A549 (cell line): ENCODE measurements at regions not wholly inside any gene's neighbourhood (a gene's known extent, or its start where the extent isn't known, plus 50 kb on each side); places are given as distances from the start of the nearest gene placed in this dataset.
"Not testable (repeated sequence)": the region's sequence is repeated elsewhere in the genome, so short reads cannot be mapped to it uniquely, and the experiment has no call there.

Source experiments
- ATAC-seq, 2 experiments: fragments of 200-7000 bp in 1 of 2; fragments of >200 bp in 1 of 2; cut with Nextera tagmentation in 1 of 2; cut with Tn5 transposase in 1 of 2; 3 replicates each; pipeline versions ENCODE4 v1.8.0 to v1.9.1; 2018 to 2020; ENCODE audit warnings: mild to moderate bottlenecking in 1 of 2, moderate library complexity in 1 of 2
- CTCF ChIA-PET: fragments of 300-600 bp; sonication (Branson Sonifier 250); formaldehyde crosslinking; extraction: SDS; loops from one replicate; lab custom pipeline; 2021; ENCODE audit warnings: antibody characterized with exemption, inconsistent platforms; lab: Yijun Ruan, JAX
- POLR2A ChIA-PET: fragments of 350-600 bp; formaldehyde crosslinking; extraction: SDS; loops from one replicate; lab custom pipeline; 2021; ENCODE audit warnings: antibody characterized with exemption, inconsistent platforms; lab: Yijun Ruan, JAX
- DNase-seq, 2 experiments: peaks; one replicate each; pipeline versions ENCODE4 v3.0.0 to v3.0.0-alpha.2; 2011 to 2016; ENCODE audit warnings: low read depth in 1 of 2, low spot score in 1 of 2
- FAIRE-seq: peaks from 2 replicates; lab custom pipeline; 2011; peaks lifted over from hg19 to GRCh38; lab: Jason Lieb, UNC
- H3K27ac ChIP-seq, 2 experiments: fragments of >200 bp; sonication (Bioruptor Twin); formaldehyde crosslinking; 3 replicates each; pipeline ENCODE4 v1.5.1; 2016 to 2017
- H3K4me1 ChIP-seq: fragments of >200 bp; sonication (Bioruptor Twin); formaldehyde crosslinking; 3 replicates; pipeline ENCODE4 v1.6.1; 2016
- H3K4me2 ChIP-seq: fragments of >200 bp; sonication (Bioruptor Twin); formaldehyde crosslinking; 3 replicates; pipeline ENCODE4 v1.6.1; 2016
- H3K4me3 ChIP-seq: fragments of >200 bp; sonication (Bioruptor Twin); formaldehyde crosslinking; 3 replicates; pipeline ENCODE4 v1.5.1; 2016
- H3K9me3 ChIP-seq: fragments of >200 bp; sonication (Bioruptor Twin); formaldehyde crosslinking; 3 replicates; pipeline ENCODE4 v1.6.1; 2016
- EHMT2 ChIP-seq: fragments of 200-600 bp; sonication (generic); IDR thresholded peaks from 2 replicates; pipeline ENCODE4 v1.6.1; 2016; ENCODE audit warnings: antibody characterized with exemption, low read depth, mild to moderate bottlenecking, moderate library complexity
- EP300 ChIP-seq, 2 experiments: fragments of >200 bp; sonication (Bioruptor Twin); formaldehyde crosslinking; IDR thresholded peaks; 2 replicates in 1 of 2; 3 replicates in 1 of 2; pipeline ENCODE4 v1.6.1; 2016 to 2017
- FOSB ChIP-seq: fragments of 250-450 bp; sonication (Bioruptor Pico); IDR thresholded peaks from 2 replicates; pipeline ENCODE4 v1.5.0; 2020; ENCODE audit warnings: mild to moderate bottlenecking, moderate library complexity
- FOXS1 ChIP-seq: fragments of 250-450 bp; sonication (Bioruptor Pico); IDR thresholded peaks from 2 replicates; pipeline ENCODE4 v1.5.0; 2020; ENCODE audit warnings: mild to moderate bottlenecking, moderate library complexity
- HEYL ChIP-seq: fragments of 250-450 bp; sonication (Bioruptor Pico); IDR thresholded peaks from 2 replicates; pipeline ENCODE4 v1.8.0; 2021; ENCODE audit warnings: mild to moderate bottlenecking, moderate library complexity
- HOXA7 ChIP-seq: fragments of 250-450 bp; sonication (Bioruptor Pico); IDR thresholded peaks from 2 replicates; pipeline ENCODE4 v1.5.0; 2020; ENCODE audit warnings: mild to moderate bottlenecking, moderate library complexity
- JUN ChIP-seq, 2 experiments: fragments of >200 bp; sonication (Bioruptor Twin); formaldehyde crosslinking; IDR thresholded peaks; 2 replicates in 1 of 2; 3 replicates in 1 of 2; pipeline ENCODE4 v1.6.1; 2016 to 2017
- KDM1A ChIP-seq: fragments of 200-600 bp; sonication (generic); IDR thresholded peaks from 2 replicates; pipeline ENCODE4 v1.6.1; 2016; ENCODE audit warnings: low read depth, mild to moderate bottlenecking
- MAFK ChIP-seq: fragments of 450-650 bp; IDR thresholded peaks from 2 replicates; pipeline ENCODE4 v1.6.1; 2014; ENCODE audit not compliant: partially characterized antibody
- PHF8 ChIP-seq: fragments of 200-600 bp; sonication (generic); IDR thresholded peaks from 2 replicates; pipeline ENCODE4 v1.6.1; 2016; ENCODE audit warnings: low read depth, mild to moderate bottlenecking, antibody characterized with exemption, moderate library complexity, borderline replicate concordance
- RAD21 ChIP-seq, 2 experiments: fragments of >200 bp in 1 of 2; sonication (Bioruptor Twin) in 1 of 2; formaldehyde crosslinking in 1 of 2; IDR thresholded peaks in 1 of 2; conservative IDR thresholded peaks in 1 of 2; 2 replicates in 1 of 2; 3 replicates in 1 of 2; pipeline ENCODE4 v1.6.1; 2012 to 2018; ENCODE audit warnings: inconsistent platforms in 1 of 2
- RARB ChIP-seq: fragments of 250-450 bp; sonication (Bioruptor Pico); IDR thresholded peaks from 2 replicates; pipeline ENCODE4 v1.8.0; 2021; ENCODE audit warnings: mild to moderate bottlenecking, moderate library complexity
- RCOR1 ChIP-seq: fragments of 150-350 bp; IDR thresholded peaks from 2 replicates; pipeline ENCODE4 v1.6.1; 2014; ENCODE audit warnings: antibody characterized with exemption, low read length, low read depth
- RNF2 ChIP-seq: fragments of 200-600 bp; sonication (generic); IDR thresholded peaks from 2 replicates; pipeline ENCODE4 v1.6.1; 2016; ENCODE audit warnings: low read depth, mild to moderate bottlenecking, antibody characterized with exemption, moderate library complexity, borderline replicate concordance
- SMC3 ChIP-seq: fragments of >200 bp; sonication (Bioruptor Twin); formaldehyde crosslinking; IDR thresholded peaks from 3 replicates; pipeline ENCODE4 v1.6.1; 2018; ENCODE audit warnings: inconsistent platforms
- TFCP2L1 ChIP-seq: fragments of 250-450 bp; sonication (Bioruptor Pico); IDR thresholded peaks from 2 replicates; pipeline ENCODE4 v1.5.0; 2021; ENCODE audit warnings: mild to moderate bottlenecking
- TP53 ChIP-seq: fragments of 250-450 bp; sonication (Bioruptor Pico); IDR thresholded peaks from 2 replicates; pipeline ENCODE4 v1.5.0; 2021; ENCODE audit warnings: mild to moderate bottlenecking, moderate library complexity
- ZFP36 ChIP-seq: fragments of 450-650 bp; IDR thresholded peaks from 2 replicates; pipeline ENCODE4 v1.6.1; 2014; ENCODE audit warnings: borderline replicate concordance; ENCODE audit not compliant: partially characterized antibody
- WGBS: methylation state at CpG from one replicate; pipeline ENCODE4 v1.1.6; 2017; ENCODE audit errors: missing lambda C conversion rate; 5-methylcytosine and 5-hydroxymethylcytosine counted together
- TF ChIP-seq, protein P1 (sequence below): IDR thresholded peaks from 2 replicates; pipeline ENCODE4 v1.6.1; 2012; ENCODE audit warnings: low read depth, borderline replicate concordance
- TF ChIP-seq, protein P2 (sequence below): fragments of >200 bp; sonication (Bioruptor Twin); formaldehyde crosslinking; IDR thresholded peaks from 3 replicates; pipeline ENCODE4 v1.6.1; 2016

DNA sequence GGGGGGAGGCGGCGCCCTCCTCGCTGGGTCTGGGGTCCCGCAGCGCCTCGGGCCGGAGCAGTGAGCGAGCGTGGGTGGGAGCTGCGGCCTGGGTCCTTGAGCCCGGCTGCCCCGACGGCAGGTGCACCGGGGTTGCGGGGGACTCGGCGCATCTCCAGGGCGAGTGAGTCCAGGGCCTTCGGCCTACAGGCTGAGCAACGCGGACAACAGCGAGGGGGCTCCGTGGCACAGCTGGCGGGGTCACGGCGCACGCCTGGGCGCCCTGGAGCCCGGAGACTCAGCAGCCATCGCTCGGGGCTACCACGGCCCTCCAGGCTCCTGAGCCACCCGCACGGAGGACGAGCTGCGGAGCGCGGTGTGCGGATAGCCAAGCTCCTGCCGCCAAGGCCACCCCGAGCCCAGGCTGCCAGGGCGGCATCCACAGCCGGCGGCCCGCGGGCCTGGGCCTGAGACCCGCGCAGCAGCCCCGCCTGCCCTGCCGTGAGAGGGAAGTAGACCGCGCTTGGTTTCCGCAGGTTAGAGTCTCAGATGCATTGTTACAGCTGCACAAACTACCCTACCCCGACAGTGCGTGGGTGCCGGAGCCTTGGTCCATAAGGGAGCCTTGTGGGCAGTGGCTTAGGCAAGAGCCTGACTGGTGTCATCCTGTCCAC, 253.9 kb upstream of the SGCG start:
- ChIA-PET CTCF (no interaction called here), POLR2A (no interaction called here)
- no peak overlapping the region for H3K4me2 ChIP-seq
- FAIRE-seq: no peak
- no peak overlapping the region for H3K27ac ChIP-seq
- no peak overlapping the region for H3K4me3 ChIP-seq
- no peak for DNase-seq
- no peaks in the 10 kb centered on the region for H3K9me3 ChIP-seq
- H3K4me1 ChIP-seq: no peaks in the 10 kb centered on the region
- no peak for TF ChIP-seq RAD21 (conservative IDR thresholded peaks at IDR 0.05 in 1 of 2, IDR thresholded peaks at IDR 0.05 in 1 of 2)
- TF ChIP-seq, protein P1, sequence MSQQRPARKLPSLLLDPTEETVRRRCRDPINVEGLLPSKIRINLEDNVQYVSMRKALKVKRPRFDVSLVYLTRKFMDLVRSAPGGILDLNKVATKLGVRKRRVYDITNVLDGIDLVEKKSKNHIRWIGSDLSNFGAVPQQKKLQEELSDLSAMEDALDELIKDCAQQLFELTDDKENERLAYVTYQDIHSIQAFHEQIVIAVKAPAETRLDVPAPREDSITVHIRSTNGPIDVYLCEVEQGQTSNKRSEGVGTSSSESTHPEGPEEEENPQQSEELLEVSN: no peak
- WGBS: 91% methylated on average over 15 of the region's 56 CpGs
- no peak for ATAC-seq

DNA sequence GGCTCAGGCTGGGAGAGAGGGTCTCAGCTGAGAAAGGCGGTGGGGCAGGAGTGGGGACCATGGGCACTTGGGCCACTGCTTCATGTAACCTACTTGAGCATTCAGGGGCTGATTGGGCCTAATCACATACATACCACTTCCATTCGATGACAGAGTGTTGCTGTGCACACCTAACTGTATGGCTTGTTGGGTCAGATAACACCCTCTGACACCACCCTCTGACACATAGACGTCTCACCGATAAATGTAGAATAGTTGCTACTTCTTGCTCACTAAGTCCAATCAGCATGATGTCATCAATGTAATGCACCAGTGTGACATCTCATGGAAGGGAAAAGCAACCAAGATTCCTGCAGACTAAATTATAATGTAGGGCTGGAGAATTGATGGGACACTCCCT, 252.9 kb upstream of the SGCG start:
- H3K9me3 ChIP-seq, FAIRE-seq, H3K4me2 ChIP-seq, DNase-seq, ATAC-seq, H3K4me1 ChIP-seq, POLR2A ChIA-PET, CTCF ChIA-PET, H3K4me3 ChIP-seq, H3K27ac ChIP-seq: not testable (repeated sequence)
- 62% methylated on average over 3 of the region's 4 CpGs for WGBS

DNA sequence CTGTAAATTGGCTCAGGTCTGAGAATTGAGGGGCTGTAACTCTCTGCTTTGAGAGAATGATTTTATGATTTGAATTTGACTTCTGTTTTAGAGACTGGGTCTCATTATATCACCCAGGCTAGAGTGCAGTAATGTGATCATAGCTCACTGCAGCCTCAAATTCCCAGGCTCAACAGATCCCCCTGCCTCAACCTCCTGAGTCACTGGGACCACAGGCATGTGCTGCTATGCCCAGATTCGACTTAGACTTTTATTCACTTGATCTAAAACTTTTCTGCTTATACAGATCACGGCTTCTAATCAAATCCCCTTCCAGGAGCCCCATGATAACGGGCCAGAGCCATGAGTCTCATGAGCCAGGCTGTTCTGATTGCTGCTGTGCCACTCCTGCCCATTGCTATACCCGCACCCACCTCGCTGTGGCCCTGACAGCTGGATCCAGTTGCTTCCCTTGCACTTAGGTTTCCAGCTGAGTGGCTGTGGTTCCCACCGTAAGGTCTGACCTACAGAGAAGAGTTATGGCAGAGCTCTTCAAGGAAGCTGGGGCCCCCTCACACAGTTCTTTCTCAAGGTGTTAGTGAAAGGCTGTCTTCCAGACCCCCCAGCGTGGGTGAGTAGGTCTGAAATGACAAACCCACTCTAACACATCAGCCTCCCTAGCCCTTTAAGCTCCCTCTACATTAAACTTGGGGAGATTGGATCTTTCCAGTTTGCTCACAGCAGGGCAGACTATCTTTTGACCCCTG, 251.2 kb upstream of the SGCG start:
- H3K9me3 ChIP-seq: no peaks in the 10 kb centered on the region
- no peak overlapping the region for H3K4me3 ChIP-seq
- 18% methylated on average over 7 of the region's 7 CpGs for WGBS
- CTCF ChIA-PET: no interaction called here
- no peaks in the 10 kb centered on the region for H3K4me1 ChIP-seq
- H3K27ac ChIP-seq: no peak overlapping the region
- FAIRE-seq: no peak
- TF ChIP-seq ZFP36 (no peak), HEYL (CRISPR knock-in tag) (no peak), RAD21 (conservative IDR thresholded peaks at IDR 0.05 in 1 of 2, IDR thresholded peaks at IDR 0.05 in 1 of 2) (no peak), FOXS1 (CRISPR knock-in tag) (no peak), JUN (IDR thresholded peaks at IDR 0.05) (no peak), MAFK (no peak), RARB (CRISPR knock-in tag) (no peak), TFCP2L1 (CRISPR knock-in tag) (no peak), KDM1A (no peak), EHMT2 (no peak), PHF8 (no peak), FOSB (CRISPR knock-in tag) (no peak), TP53 (CRISPR knock-in tag) (no peak), RNF2 (no peak), SMC3 (no peak), EP300 (IDR thresholded peaks at IDR 0.05) (no peak), HOXA7 (CRISPR knock-in tag) (no peak), RCOR1 (no peak)
- TF ChIP-seq, protein P1: no peak
- TF ChIP-seq, protein P2, sequence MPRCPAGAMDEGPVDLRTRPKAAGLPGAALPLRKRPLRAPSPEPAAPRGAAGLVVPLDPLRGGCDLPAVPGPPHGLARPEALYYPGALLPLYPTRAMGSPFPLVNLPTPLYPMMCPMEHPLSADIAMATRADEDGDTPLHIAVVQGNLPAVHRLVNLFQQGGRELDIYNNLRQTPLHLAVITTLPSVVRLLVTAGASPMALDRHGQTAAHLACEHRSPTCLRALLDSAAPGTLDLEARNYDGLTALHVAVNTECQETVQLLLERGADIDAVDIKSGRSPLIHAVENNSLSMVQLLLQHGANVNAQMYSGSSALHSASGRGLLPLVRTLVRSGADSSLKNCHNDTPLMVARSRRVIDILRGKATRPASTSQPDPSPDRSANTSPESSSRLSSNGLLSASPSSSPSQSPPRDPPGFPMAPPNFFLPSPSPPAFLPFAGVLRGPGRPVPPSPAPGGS: no peak
- POLR2A ChIA-PET: no interaction called here
- no peak for ATAC-seq
- no peak for DNase-seq
- H3K4me2 ChIP-seq: no peak overlapping the region
